ENCODE measurements at regions not wholly inside any gene's neighbourhood (a gene's known extent, or its start where the extent isn't known, plus 50 kb on each side); places are given as distances from the start of the nearest gene placed in this dataset.

DNA sequence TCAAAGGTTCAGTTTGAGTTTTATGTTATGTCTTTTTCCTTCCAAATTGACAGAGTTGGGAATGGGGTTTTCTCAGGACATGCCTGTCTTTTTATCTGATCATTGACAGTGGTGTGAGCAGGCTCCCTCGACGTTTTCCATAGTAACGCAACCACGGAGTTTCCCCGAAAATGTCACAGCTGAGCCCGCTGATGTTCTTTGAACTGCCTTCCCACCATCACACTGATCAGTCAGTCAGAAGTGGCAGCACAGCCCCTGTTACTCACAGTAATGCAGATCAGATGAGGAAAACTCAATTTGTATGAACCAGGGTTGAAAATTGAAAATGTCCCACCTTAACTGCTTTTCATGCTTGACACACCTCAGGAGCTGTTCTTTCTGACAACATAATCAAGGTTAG lies 210.4 kb downstream of the NECTIN3 start:
- no peak for TF ChIP-seq POLR2AphosphoS5 (IDR thresholded peaks at IDR 0.05)
- no peak for TF ChIP-seq POLR2A (IDR thresholded peaks at IDR 0.05)
- no peak for TF ChIP-seq CTCF (IDR thresholded peaks at IDR 0.05)
- no peak for TF ChIP-seq EP300 (IDR thresholded peaks at IDR 0.05)
